Liver (tissue), 8 donors: ENCODE measurements at regions not wholly inside any gene's neighbourhood (a gene's known extent, or its start where the extent isn't known, plus 50 kb on each side); places are given as distances from the start of the nearest gene placed in this dataset.

Experiments
- DNase-seq: peaks from one replicate; pipeline ENCODE4 v3.0.0-alpha.2; 2017; ENCODE audit warnings: low spot score
- H3K27ac ChIP-seq, 2 donors: one replicate each; pipeline ENCODE4 v1.7.0; 2013; ENCODE audit warnings: inconsistent platforms in 2 of 2, low read length in 2 of 2, control low read depth in 1 of 2, low read depth in 1 of 2, mild to moderate bottlenecking in 1 of 2
- H3K27me3 ChIP-seq, 4 donors: one replicate each; pipeline versions ENCODE4 v1.6.1 to v1.7.0; 2013; ENCODE audit warnings: low read length in 3 of 4, inconsistent platforms in 1 of 4, mild to moderate bottlenecking in 1 of 4, moderate library complexity in 1 of 4; ENCODE audit not compliant: control insufficient read depth in 4 of 4, insufficient read depth in 4 of 4
- H3K36me3 ChIP-seq, 4 donors: one replicate each; pipeline versions ENCODE4 v1.6.1 to v1.7.0; 2013; ENCODE audit warnings: low read length in 3 of 4, mild to moderate bottlenecking in 3 of 4, low read depth in 1 of 4, moderate library complexity in 1 of 4; ENCODE audit not compliant: control insufficient read depth in 4 of 4, insufficient read depth in 3 of 4
- H3K4me1 ChIP-seq, 4 donors: one replicate each; pipeline versions ENCODE4 v1.6.1 to v1.7.0; 2013; ENCODE audit warnings: low read length in 3 of 4, mild to moderate bottlenecking in 3 of 4, moderate library complexity in 1 of 4; ENCODE audit not compliant: control insufficient read depth in 4 of 4, insufficient read depth in 4 of 4
- H3K4me3 ChIP-seq, 3 donors: one replicate each; pipeline versions ENCODE4 v1.6.1 to v1.7.0; 2013; ENCODE audit warnings: low read length in 3 of 3, control low read depth in 1 of 3, low read depth in 1 of 3, mild to moderate bottlenecking in 1 of 3
- H3K9ac ChIP-seq, 2 donors: one replicate each; pipeline ENCODE4 v1.7.0; 2013; ENCODE audit warnings: low read length in 2 of 2, mild to moderate bottlenecking in 2 of 2, moderate library complexity in 2 of 2, control low read depth in 1 of 2, low read depth in 1 of 2
- H3K9me3 ChIP-seq, 4 donors: one replicate each; pipeline versions ENCODE4 v1.6.1 to v1.7.0; 2013; ENCODE audit warnings: low read length in 3 of 4; ENCODE audit not compliant: control insufficient read depth in 4 of 4
- EGR1 ChIP-seq, 2 donors: IDR thresholded peaks; 2 replicates each; pipeline ENCODE4 v1.6.1; 2016 to 2018; ENCODE audit warnings: antibody characterized with exemption in 2 of 2, low read depth in 2 of 2
- FOXA1 ChIP-seq: IDR thresholded peaks from 2 replicates; pipeline ENCODE4 v1.6.1; 2016; ENCODE audit warnings: antibody characterized with exemption
- FOXA2 ChIP-seq: IDR thresholded peaks from 2 replicates; pipeline ENCODE4 v1.6.1; 2016; ENCODE audit warnings: antibody characterized with exemption
- GABPA ChIP-seq, 2 donors: IDR thresholded peaks in 1 of 2; conservative IDR thresholded peaks in 1 of 2; 2 replicates each; pipeline ENCODE4 v1.6.1; 2016; ENCODE audit warnings: antibody characterized with exemption in 2 of 2, mild to moderate bottlenecking in 1 of 2, moderate library complexity in 1 of 2
- HNF4A ChIP-seq, 2 donors: conservative IDR thresholded peaks; 2 replicates each; pipeline ENCODE4 v1.6.1; 2016; ENCODE audit warnings: antibody characterized with exemption in 2 of 2, mild to moderate bottlenecking in 2 of 2
- HNF4G ChIP-seq: IDR thresholded peaks from 2 replicates; pipeline ENCODE4 v1.6.1; 2016; ENCODE audit warnings: antibody characterized with exemption
- JUND ChIP-seq, 2 donors: IDR thresholded peaks; 2 replicates each; pipeline ENCODE4 v1.6.1; 2016; ENCODE audit warnings: antibody characterized with exemption in 2 of 2
- NR2F2 ChIP-seq: IDR thresholded peaks from 2 replicates; pipeline ENCODE4 v1.6.1; 2016; ENCODE audit warnings: antibody characterized with exemption
- RAD21 ChIP-seq, 2 donors: IDR thresholded peaks; 2 replicates each; pipeline ENCODE4 v1.6.1; 2016; ENCODE audit warnings: antibody characterized with exemption in 2 of 2, mild to moderate bottlenecking in 2 of 2
- RXRA ChIP-seq, 2 donors: IDR thresholded peaks; 2 replicates each; pipeline ENCODE4 v1.6.1; 2017 to 2018; ENCODE audit warnings: antibody characterized with exemption in 2 of 2, mild to moderate bottlenecking in 1 of 2
- SP1 ChIP-seq: IDR thresholded peaks from 2 replicates; pipeline ENCODE4 v1.6.1; 2018; ENCODE audit warnings: antibody characterized with exemption, mild to moderate bottlenecking
- TAF1 ChIP-seq: conservative IDR thresholded peaks from 2 replicates; pipeline ENCODE4 v1.6.1; 2016; ENCODE audit warnings: antibody characterized with exemption, mild to moderate bottlenecking
- YY1 ChIP-seq: IDR thresholded peaks from 2 replicates; pipeline ENCODE4 v1.6.1; 2016; ENCODE audit warnings: antibody characterized with exemption, mild to moderate bottlenecking
- whole genome bisulfite sequencing: extraction: QIAGEN DNeasy Blood & Tissue Kit; methylation state at CpG from one replicate; pipeline ENCODE4 v1.1.7; 2013; 5-methylcytosine and 5-hydroxymethylcytosine counted together
- TF ChIP-seq, protein P1 (sequence below): IDR thresholded peaks from 2 replicates; pipeline ENCODE4 v1.6.1; 2016; ENCODE audit warnings: antibody characterized with exemption, mild to moderate bottlenecking
- TF ChIP-seq, protein P2 (sequence below): fragments of 150-350 bp; IDR thresholded peaks from 2 replicates; pipeline ENCODE4 v1.5.1; 2017; ENCODE audit warnings: improper control_type of control experiment, low read depth, low read length; ENCODE audit not compliant: missing input control
- TF ChIP-seq, protein P3 (sequence below): IDR thresholded peaks from 2 replicates; pipeline ENCODE4 v1.6.1; 2016; ENCODE audit warnings: antibody characterized with exemption
- TF ChIP-seq, protein P4 (sequence below): IDR thresholded peaks from 2 replicates; pipeline ENCODE4 v1.6.1; 2016; ENCODE audit warnings: antibody characterized with exemption
- TF ChIP-seq, protein P5 (sequence below): IDR thresholded peaks from 2 replicates; pipeline ENCODE4 v1.6.1; 2016; ENCODE audit warnings: antibody characterized with exemption
- donor health status: healthy.
- donor health status: healthy.
- donor health status: healthy.
- donor health status: healthy.
- donor health status: healthy.

DNA sequence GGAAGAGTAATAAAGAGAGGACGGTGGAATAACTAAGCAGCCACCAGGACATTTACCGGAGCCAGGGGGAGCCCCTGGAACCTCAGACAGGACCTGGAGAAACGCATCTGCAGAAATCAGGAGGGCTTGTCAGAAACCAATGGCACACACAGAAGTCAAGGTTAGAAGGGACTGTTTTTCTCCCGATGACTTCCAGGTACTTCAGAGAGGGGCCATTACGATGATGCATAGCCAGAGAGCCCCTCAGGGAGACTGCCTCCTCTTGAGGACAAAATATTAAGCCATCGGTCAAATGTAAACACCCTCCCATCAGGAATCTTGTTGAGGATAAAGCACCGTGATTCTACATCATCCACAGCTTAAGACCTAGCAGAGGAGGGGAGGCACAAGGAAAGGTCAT lies 333.6 kb upstream of the CDH5 start:
- H3K9me3 ChIP-seq = no peaks in the 10 kb centered on the region
- no peaks in the 10 kb centered on the region for H3K36me3 ChIP-seq
- 83% methylated on average over 7 of the region's 7 CpGs for WGBS
- TF ChIP-seq GABPA (IDR thresholded peaks at IDR 0.05 in 1 of 2, conservative IDR thresholded peaks at IDR 0.05 in 1 of 2) = no peak
- TF ChIP-seq FOXA1 = no peak
- no peak for TF ChIP-seq RAD21 (IDR thresholded peaks at IDR 0.05)
- TF ChIP-seq, protein P1, sequence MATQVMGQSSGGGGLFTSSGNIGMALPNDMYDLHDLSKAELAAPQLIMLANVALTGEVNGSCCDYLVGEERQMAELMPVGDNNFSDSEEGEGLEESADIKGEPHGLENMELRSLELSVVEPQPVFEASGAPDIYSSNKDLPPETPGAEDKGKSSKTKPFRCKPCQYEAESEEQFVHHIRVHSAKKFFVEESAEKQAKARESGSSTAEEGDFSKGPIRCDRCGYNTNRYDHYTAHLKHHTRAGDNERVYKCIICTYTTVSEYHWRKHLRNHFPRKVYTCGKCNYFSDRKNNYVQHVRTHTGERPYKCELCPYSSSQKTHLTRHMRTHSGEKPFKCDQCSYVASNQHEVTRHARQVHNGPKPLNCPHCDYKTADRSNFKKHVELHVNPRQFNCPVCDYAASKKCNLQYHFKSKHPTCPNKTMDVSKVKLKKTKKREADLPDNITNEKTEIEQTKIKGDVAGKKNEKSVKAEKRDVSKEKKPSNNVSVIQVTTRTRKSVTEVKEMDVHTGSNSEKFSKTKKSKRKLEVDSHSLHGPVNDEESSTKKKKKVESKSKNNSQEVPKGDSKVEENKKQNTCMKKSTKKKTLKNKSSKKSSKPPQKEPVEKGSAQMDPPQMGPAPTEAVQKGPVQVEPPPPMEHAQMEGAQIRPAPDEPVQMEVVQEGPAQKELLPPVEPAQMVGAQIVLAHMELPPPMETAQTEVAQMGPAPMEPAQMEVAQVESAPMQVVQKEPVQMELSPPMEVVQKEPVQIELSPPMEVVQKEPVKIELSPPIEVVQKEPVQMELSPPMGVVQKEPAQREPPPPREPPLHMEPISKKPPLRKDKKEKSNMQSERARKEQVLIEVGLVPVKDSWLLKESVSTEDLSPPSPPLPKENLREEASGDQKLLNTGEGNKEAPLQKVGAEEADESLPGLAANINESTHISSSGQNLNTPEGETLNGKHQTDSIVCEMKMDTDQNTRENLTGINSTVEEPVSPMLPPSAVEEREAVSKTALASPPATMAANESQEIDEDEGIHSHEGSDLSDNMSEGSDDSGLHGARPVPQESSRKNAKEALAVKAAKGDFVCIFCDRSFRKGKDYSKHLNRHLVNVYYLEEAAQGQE = no peak
- TF ChIP-seq, protein P2, sequence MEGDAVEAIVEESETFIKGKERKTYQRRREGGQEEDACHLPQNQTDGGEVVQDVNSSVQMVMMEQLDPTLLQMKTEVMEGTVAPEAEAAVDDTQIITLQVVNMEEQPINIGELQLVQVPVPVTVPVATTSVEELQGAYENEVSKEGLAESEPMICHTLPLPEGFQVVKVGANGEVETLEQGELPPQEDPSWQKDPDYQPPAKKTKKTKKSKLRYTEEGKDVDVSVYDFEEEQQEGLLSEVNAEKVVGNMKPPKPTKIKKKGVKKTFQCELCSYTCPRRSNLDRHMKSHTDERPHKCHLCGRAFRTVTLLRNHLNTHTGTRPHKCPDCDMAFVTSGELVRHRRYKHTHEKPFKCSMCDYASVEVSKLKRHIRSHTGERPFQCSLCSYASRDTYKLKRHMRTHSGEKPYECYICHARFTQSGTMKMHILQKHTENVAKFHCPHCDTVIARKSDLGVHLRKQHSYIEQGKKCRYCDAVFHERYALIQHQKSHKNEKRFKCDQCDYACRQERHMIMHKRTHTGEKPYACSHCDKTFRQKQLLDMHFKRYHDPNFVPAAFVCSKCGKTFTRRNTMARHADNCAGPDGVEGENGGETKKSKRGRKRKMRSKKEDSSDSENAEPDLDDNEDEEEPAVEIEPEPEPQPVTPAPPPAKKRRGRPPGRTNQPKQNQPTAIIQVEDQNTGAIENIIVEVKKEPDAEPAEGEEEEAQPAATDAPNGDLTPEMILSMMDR = no peak
- no peak for TF ChIP-seq EGR1 (IDR thresholded peaks at IDR 0.05; ENCODE audit: low read depth in 2 of 2)
- no peak for TF ChIP-seq HNF4G
- H3K4me1 ChIP-seq = peaks cover 0 to 8% (median 2%) of the 10 kb centered on the region in 4 donors
- DNase-seq = no peak
- no peak overlapping the region for H3K27ac ChIP-seq
- H3K4me3 ChIP-seq = no peak overlapping the region
- H3K9ac ChIP-seq = no peak overlapping the region
- no peaks in the 10 kb centered on the region for H3K27me3 ChIP-seq

DNA sequence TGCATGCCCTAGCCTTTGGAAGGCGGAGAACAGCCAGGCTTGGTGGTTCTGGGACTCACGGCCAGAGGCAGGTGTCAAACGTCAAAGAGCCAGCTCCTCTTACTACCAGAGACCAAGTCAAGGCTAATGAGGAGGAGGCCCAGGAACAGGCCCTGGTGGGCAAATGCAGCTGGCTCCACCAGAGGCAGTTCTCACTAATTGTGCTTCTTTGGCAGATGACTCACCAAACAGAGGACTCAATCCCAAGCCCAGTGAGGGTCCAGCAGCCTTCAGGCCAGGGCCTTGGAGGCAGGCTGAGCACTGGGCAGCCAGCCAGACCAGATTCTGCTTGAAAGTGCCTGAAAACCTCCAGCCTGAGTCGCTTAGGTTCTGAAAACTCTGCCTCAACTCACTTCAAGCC lies 336.5 kb upstream of the CDH5 start:
- no peak for TF ChIP-seq HNF4A (conservative IDR thresholded peaks at IDR 0.05)
- no peak for TF ChIP-seq EGR1 (IDR thresholded peaks at IDR 0.05; ENCODE audit: low read depth in 2 of 2)
- no peak for TF ChIP-seq GABPA (IDR thresholded peaks at IDR 0.05 in 1 of 2, conservative IDR thresholded peaks at IDR 0.05 in 1 of 2)
- no peak for TF ChIP-seq TAF1
- no peak for TF ChIP-seq HNF4G
- TF ChIP-seq, protein P3, sequence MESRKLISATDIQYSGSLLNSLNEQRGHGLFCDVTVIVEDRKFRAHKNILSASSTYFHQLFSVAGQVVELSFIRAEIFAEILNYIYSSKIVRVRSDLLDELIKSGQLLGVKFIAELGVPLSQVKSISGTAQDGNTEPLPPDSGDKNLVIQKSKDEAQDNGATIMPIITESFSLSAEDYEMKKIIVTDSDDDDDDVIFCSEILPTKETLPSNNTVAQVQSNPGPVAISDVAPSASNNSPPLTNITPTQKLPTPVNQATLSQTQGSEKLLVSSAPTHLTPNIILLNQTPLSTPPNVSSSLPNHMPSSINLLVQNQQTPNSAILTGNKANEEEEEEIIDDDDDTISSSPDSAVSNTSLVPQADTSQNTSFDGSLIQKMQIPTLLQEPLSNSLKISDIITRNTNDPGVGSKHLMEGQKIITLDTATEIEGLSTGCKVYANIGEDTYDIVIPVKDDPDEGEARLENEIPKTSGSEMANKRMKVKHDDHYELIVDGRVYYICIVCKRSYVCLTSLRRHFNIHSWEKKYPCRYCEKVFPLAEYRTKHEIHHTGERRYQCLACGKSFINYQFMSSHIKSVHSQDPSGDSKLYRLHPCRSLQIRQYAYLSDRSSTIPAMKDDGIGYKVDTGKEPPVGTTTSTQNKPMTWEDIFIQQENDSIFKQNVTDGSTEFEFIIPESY = no peak
- TF ChIP-seq, protein P4, sequence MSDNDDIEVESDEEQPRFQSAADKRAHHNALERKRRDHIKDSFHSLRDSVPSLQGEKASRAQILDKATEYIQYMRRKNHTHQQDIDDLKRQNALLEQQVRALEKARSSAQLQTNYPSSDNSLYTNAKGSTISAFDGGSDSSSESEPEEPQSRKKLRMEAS = no peak
- no peak for TF ChIP-seq NR2F2
- no peak for TF ChIP-seq YY1
- TF ChIP-seq FOXA1 = no peak
- TF ChIP-seq JUND (IDR thresholded peaks at IDR 0.05) = no peak
- TF ChIP-seq, protein P1 = no peak
- no peak for TF ChIP-seq SP1
- TF ChIP-seq RXRA (IDR thresholded peaks at IDR 0.05) = no peak
- TF ChIP-seq, protein P2 = no peak
- no peak for TF ChIP-seq FOXA2
- no peak for TF ChIP-seq RAD21 (IDR thresholded peaks at IDR 0.05)
- TF ChIP-seq, protein P5, sequence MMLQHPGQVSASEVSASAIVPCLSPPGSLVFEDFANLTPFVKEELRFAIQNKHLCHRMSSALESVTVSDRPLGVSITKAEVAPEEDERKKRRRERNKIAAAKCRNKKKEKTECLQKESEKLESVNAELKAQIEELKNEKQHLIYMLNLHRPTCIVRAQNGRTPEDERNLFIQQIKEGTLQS = no peak
- Histone ChIP-seq H3K36me3 (no peaks in the 10 kb centered on the region), H3K4me3 (no peak overlapping the region), H3K9me3 (peaks cover 0 to under 1% (median 0%) of the 10 kb centered on the region in 4 donors), H3K9ac (no peak overlapping the region), H3K27ac (no peak overlapping the region), H3K27me3 (no peaks in the 10 kb centered on the region), H3K4me1 (peaks cover 0 to 4% (median under 1%) of the 10 kb centered on the region in 4 donors)
- DNase-seq = no peak
- 72% methylated on average over 4 of the region's 4 CpGs for WGBS
